GM19395 (cell line): ENCODE measurements at regions not wholly inside any gene's neighbourhood (a gene's known extent, or its start where the extent isn't known, plus 50 kb on each side); places are given as distances from the start of the nearest gene placed in this dataset.
"Not testable (repeated sequence)": the region's sequence is repeated elsewhere in the genome, so short reads cannot be mapped to it uniquely, and the experiment has no call there.

ENCODE experiments used
- ATAC-seq: cut with Tn5 transposase; IDR thresholded peaks from one replicate; pipeline ENCODE4 v1.9.1; 2021; ENCODE audit warnings: mild to moderate bottlenecking, moderate library complexity; ENCODE audit not compliant: unreplicated experiment

DNA sequence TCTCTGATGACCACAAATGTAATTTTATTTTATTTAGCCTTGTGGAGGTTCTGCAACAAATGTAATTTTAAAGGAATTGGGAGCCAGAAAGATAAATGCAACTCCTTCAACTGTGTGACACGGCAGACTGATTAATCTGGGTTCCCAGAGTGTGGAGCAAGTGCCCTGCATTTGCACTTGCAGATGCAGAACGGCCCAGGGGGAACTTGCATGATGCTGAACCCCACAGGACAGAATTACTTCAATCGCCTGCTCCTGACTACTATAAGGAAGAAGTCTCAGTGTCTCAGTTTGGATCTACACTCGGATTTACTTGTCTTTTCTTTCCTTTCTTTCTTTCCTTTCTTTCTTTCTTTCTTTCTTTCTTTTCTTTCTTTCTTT lies 107.2 kb upstream of the ACBD5 start:
- not testable (repeated sequence) for ATAC-seq

DNA sequence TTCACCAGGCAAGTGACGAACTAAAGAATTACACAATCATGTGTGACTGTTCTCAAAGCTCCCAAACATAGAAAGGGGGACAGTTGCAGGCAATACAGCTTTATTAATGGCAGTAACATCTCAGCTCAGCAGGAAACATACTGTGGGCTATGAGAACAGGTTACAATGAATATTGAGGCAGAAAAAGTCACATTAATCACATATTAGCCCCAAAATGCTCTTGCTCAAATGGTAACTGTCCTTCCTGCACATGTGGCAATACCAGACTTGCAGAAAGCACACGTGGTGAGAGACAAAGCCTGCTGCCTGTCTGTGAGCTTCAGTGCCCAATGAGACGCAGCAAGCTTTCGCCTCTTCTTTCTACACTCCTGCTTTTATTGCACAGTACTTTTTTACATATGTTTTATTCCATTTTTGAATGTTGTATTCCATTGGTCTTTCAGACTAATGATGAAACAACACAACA lies 104.9 kb upstream of the ACBD5 start:
- ATAC-seq = peak; percentile 65

DNA sequence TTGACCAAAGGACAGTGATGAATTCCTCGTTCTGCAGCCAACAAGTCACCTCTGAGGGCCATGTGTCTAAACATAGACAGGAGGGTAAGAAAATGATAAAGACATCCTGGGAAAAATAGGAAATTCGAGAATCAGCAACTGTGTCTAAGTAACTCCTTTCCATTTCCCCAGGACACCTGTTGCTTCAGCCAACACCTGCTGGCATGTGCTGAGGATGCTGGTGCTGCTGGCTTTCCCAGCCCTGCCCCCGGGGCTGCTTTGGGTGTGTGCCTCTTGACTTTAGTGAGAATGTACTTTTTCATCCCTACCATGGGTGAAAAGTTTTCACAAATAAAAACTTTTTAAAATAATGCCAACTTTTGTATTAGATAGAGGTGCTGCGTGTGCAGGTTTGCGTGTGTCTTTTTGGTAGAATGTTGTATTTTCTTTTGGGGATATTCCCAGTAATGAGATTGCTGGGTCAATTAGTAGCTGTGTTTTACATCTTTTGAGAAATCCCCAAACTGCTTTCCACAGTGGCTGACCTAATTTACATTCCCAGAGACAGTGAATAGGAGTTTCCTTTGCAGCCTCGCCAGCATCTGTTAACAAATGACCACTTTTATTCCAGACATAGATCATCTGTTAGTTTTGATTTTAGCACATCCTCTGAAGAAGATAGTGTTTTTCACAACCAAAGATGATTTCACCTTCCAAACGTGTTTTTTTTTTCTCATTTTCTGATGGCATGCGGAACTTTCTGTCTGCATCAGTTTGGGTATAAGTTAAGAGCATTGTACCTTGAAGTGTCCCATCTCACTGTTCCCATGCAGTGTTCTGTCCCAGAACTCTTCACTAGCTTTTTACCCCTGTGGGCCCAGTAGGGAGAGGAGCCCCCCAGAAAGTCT lies 104.2 kb upstream of the ACBD5 start:
- ATAC-seq = peak; percentile 59

DNA sequence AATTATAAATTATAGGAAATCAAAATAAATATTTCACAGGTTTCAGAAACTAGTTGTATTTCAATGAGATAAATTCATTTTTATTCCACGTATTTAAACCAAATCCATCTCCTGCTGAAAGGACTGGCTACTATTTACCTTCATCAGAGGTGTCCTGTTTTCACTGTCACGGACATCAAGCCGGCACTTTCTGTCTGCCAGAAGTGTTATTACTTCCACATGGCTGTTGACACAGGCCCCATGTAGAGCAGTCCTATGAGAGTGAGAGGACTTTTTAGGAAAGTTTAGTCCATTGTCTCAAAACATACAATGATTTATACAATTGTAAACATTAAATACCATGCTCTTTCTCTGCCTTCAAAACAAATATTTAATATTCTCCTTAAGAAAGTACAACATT lies 100.4 kb upstream of the ACBD5 start:
- no peak for ATAC-seq

DNA sequence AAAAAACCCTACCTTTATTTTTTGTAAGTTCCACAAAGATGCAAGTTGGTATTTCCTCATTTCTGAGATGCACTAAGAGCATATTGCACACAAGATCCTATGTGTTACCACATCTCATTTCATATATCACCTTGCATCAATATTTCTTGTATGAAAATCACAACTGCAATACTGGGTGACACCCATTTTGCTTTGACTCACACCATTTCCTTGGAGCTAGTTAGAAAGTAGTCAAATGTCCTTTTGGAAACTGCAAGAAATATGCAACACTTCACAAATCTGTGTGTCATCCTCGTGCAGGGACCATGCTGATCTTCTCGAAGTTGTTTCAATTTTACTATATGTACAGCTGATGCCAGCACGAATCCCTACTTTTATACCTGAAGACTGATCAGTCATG lies 94.6 kb upstream of the ACBD5 start:
- not testable (repeated sequence) for ATAC-seq

DNA sequence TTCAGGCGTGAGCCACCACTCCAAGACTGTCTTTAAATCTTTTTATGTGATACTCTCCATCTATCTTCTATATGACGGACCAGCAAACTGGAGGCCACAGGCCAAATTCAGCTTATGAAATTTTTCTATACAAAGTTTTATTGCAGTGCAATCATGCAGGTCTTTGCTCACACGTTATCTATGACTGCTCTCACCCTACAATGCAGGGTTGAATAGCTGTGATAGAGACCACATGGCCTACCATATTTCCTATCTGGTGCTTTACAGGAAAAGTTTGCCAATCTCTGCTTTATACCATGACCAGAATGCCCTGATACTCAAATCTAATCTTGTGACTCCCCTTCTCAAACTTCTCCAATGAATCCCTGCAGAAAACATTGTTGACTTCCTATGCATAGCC lies 89.5 kb upstream of the ACBD5 start:
- no peak for ATAC-seq

DNA sequence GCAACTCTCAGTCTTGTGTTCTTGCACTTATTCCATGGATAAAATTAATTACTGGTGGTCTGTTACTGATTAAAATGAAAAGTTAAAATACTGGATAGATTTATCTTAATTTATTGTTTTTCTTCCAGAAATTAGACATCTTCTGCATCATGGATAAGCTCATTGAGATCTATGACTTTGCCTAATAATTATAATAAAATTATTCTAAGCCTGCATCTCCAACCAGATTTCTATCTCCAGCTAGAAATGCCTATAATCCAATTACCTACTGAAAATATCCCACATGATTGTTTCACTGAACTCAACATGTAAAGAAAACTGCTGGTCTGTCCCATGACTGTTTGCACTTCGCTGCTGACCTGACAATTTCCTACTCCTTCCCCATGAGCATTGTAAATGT lies 88.3 kb upstream of the ACBD5 start:
- ATAC-seq = no peak

DNA sequence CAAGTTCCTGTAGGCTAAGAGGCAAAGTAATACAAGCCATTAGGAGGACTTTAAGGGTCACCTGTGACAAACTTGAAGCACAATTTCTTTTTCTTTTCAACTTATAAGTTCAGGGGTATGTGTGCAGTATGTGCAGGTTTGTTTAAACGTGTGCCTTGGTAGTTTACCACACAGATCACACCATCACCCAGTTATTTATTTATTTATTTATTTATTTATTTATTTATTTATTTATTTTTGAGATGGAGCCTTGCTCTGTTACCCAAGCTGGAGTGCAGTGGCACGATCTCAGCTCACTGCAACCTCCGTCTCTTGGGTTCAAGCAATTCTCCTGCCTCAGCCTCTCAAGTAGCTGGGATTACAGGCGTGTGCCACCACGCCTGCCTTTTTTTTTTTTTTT lies 86.2 kb upstream of the ACBD5 start:
- ATAC-seq = not testable (repeated sequence)

DNA sequence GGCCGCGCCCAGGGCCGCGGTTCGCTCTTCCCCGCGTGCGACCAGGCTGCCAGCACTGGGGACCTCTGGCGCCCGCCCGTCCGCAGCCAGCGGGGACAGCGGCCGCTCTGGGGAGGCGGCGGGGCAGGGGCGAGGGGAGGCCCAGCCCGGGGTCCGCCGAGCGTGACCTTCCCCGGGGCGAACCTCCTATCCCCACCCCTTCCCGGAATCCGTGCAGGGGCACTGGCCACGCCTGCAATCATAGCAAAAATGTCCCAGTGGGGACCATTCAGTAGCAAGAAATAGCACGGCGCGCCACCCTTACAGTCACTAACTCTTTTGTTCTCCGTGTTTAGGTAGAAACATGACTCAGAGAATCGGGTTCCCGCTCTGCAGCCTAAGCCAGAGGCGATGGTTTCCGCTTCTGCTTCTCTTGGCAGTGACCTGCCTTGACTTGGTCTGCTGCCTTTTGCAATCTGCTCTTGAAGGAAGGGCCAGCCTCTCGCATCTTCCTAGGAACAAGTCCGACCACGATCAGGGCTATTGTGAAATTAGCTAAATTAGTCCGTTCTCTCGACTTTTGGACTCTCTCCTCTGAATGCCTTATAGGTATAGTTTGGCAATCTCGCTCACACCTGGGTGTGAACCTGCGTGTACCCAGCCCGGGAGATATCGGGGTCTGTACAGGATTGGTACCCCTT lies 79.3 kb upstream of the ACBD5 start:
- peak; percentile 92 for ATAC-seq

DNA sequence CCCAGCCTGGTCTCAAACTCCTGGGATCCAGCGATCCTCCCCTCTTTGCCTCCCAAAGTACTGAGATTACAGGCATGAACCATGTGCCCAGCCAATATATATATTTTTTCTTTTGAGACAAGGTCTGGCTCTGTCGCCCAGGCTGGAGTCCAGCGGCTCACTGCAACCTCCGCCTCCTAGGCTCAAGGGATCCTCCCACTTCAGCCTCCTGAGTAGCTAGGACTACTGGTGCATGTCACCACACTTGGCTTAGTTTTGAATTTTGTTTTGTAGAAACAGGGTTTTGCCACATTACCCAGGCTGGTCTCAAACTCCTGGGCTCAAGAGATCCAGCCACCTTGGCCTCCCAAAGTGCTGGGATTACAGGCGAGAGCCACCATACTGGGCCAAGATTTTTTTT lies 78.5 kb upstream of the ACBD5 start:
- ATAC-seq = peak; percentile 17

DNA sequence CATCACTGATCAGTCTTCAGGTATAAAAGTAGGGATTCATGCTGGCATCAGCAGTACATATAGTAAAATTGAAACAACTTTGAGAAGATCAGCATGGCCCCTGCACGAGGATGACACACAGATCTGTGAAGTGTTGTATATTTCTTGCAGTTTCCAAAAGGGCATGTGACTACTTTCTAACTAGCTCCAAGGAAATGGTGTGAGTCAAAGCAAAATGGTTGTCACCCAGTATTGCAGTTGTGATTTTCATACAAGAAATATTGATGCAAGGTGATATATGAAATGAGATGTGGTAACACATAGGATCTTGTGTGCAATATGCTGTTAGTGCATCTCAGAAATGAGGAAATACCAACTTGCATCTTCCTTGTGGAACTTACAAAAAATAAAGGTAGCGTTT lies 74.5 kb upstream of the ACBD5 start:
- not testable (repeated sequence) for ATAC-seq

DNA sequence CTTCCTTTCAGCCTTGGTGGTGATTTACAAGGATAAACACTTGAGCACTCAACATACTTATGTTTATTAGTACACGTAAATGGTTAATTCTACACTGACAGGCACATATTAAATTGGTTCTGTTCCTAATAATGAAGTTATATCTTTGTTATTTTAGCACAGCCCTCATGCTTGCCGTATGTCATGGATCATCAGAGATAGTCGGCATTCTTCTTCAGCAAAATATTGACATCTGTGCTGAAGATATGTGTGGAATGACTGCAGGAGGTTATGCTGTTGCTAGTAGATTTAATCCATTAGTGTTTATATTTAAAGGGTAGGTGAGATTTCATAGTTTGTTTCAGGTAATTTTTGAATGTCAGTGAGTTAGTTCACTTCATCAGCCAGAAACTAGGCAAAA lies 73.0 kb upstream of the ACBD5 start:
- not testable (repeated sequence) for ATAC-seq

DNA sequence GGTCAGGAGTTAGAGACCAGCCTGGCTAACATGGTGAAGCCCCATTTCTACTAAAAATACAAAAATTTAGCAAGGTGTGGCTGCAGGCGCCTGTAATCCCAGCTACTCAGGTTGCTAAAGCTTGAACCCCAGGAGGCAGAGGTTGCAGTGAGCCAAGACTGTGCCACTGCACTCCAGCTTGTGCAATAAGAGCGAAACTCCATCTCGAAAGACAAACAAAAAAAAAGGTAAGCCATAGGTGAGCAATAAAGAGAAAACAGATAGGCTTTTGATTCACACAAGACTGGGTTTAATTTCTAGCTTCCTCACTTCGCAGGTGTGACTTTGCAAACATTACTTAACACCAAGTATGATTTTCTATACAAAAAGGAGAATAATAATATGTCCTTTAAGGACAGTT lies 72.3 kb upstream of the ACBD5 start:
- ATAC-seq = no peak

DNA sequence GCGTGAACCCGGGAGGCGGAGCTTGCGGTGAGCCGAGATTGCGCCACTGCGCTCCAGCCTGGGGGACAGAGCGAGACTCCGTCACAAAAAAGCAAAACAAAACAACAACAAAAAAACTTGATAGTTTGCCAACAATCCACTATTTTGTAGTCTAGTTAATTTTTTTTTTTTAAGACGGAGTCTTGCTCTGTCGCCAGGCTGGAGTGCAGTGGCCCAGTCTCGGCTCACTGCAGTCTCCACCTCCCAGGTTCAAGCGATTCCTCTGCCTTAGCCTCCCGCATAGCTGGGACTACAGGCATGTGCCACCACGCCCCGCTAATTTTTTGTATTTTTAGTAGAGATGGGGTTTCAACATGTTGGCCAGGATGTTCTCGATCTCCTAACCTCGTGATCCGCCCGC lies 71.2 kb upstream of the ACBD5 start:
- not testable (repeated sequence) for ATAC-seq

DNA sequence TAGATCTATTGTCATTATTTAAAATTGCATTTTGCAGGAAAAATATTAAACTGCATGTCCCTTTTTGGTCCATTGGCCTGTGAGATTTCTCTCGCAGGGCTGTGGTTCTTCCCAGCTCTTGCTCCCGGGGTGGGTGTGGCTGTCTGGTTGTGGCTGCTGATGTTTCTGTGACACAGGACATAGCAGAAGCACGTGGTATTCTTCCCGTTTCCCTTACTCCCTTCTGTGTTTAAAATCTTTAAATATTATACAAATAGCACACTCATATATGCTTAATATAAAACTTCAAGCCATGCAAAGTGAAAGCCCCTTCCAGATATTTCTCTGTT lies 57.9 kb upstream of the ACBD5 start:
- not testable (repeated sequence) for ATAC-seq

DNA sequence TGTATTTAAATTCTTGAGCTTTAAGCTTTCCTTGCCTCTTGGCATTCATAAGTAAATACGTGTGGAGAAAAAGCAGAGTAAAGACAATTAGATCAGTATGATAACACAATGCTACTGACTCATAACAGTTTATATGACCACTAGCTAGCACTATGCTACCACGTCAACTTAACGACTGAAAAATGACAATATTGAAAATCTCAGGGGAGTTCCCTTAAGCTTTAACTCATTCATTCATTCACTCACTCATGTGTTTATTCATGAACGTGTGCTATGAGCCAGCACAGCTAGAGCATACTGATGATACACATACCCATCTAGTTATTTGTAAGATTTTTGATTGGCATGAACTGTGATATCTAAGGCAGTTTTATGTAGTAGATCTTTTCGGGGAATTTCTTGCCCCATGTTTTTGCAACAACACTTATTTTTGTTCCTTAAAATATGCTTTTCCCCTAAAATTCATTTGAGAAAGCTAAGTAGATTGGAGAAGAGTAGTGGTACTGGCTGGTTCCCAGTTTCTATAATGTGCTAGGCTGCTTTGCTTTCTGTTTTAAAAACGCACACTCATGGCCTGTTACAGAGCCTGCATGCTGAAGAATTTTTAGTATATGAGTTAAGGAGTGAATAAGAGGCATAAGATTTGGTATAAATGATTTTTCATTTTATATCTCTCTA lies 57.4 kb upstream of the ACBD5 start:
- ATAC-seq = no peak

DNA sequence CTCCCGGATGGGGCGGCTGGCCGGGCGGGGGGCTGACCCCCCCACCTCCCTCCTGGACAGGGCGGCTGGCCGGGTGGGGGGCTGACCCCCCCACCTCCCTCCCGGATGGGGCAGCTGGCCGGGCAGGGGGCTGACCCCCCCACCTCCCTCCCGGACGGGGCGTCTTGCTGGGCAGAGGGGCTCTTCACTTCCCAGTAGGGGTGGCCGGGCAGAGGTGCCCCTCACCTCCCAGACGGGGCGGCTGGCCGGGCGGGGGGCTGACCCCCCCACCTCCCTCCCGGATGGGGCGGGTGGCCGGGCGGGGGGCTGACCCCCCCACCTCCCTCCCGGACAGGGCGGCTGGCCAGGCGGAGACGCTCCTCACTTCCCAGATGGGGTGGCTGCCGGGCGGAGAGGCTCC lies 55.7 kb upstream of the ACBD5 start:
- not testable (repeated sequence) for ATAC-seq

DNA sequence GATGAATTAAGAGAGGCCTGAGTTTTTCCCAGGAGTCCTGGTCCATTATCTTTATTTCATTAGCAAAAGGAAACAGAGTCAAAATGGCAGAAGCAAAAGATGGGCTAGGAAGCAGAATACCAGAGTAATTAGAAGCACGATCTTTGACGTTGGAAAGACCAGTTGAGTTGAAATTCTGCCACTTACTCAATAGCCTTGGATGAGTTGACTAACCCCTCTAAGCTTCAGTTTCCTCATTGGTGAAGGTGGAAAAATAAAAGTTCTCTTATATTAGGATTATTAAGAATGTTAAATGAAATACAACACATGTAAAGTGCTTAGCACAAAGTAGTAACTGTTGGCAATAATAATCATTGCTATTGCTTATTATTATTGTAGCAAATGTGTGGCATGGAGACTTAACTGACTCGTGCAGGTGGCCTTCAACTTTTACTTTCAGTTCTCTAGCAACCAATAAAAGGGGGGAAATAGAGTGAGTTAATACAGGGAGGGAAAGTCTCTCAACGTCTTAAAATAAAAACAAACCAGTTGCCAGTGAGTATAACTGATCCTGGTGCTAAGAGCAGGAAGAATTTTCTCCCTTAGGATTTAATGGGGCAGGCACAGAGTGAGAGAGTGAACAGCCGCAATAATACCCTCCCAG lies 50.8 kb upstream of the ACBD5 start:
- peak; percentile 87 for ATAC-seq
